ENCODE measurements at regions not wholly inside any gene's neighbourhood (a gene's known extent, or its start where the extent isn't known, plus 50 kb on each side); places are given as distances from the start of the nearest gene placed in this dataset.

DNA sequence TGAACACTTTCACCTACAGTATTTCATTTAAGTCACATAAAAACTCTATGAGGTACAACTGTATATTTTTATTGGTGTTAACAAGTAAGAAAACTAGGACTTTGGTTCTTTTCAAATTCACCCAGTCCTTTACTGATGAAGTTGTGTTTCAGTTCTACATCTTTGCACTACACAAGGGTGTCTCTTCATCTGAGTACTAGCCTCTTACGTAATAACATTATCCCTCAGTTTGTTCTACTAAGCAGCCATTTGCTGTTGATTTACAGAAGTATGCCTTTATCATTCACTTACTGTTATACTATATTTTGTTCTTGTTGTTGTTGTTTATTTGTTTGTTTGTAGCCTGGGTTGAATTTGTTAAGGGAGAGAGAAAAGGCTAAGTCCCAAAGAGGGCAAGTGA is 311.9 kb downstream of the PLOD2 start:
- TF ChIP-seq, protein P1, sequence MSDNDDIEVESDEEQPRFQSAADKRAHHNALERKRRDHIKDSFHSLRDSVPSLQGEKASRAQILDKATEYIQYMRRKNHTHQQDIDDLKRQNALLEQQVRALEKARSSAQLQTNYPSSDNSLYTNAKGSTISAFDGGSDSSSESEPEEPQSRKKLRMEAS (IDR thresholded peaks at IDR 0.05): no peak
- no peak for TF ChIP-seq TAF1 (IDR thresholded peaks at IDR 0.05; ENCODE audit: low read depth)
- no peak for TF ChIP-seq CEBPB (IDR thresholded peaks at IDR 0.05)
- TF ChIP-seq ZBTB7A (IDR thresholded peaks at IDR 0.05; ENCODE audit: low read depth): no peak
- TF ChIP-seq FOXM1 (IDR thresholded peaks at IDR 0.05; ENCODE audit: borderline replicate concordance, low read depth): no peak
- TF ChIP-seq NFIC (IDR thresholded peaks at IDR 0.05): no peak
- no peak for TF ChIP-seq EGR1 (IDR thresholded peaks at IDR 0.05)
- no peak for TF ChIP-seq CREB1 (IDR thresholded peaks at IDR 0.05; ENCODE audit: low read depth)
- no peak for TF ChIP-seq RAD21 (IDR thresholded peaks at IDR 0.05; ENCODE audit: low read depth)
- TF ChIP-seq, protein P2, sequence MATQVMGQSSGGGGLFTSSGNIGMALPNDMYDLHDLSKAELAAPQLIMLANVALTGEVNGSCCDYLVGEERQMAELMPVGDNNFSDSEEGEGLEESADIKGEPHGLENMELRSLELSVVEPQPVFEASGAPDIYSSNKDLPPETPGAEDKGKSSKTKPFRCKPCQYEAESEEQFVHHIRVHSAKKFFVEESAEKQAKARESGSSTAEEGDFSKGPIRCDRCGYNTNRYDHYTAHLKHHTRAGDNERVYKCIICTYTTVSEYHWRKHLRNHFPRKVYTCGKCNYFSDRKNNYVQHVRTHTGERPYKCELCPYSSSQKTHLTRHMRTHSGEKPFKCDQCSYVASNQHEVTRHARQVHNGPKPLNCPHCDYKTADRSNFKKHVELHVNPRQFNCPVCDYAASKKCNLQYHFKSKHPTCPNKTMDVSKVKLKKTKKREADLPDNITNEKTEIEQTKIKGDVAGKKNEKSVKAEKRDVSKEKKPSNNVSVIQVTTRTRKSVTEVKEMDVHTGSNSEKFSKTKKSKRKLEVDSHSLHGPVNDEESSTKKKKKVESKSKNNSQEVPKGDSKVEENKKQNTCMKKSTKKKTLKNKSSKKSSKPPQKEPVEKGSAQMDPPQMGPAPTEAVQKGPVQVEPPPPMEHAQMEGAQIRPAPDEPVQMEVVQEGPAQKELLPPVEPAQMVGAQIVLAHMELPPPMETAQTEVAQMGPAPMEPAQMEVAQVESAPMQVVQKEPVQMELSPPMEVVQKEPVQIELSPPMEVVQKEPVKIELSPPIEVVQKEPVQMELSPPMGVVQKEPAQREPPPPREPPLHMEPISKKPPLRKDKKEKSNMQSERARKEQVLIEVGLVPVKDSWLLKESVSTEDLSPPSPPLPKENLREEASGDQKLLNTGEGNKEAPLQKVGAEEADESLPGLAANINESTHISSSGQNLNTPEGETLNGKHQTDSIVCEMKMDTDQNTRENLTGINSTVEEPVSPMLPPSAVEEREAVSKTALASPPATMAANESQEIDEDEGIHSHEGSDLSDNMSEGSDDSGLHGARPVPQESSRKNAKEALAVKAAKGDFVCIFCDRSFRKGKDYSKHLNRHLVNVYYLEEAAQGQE (IDR thresholded peaks at IDR 0.05; ENCODE audit: low read depth): no peak
